ENCODE measurements at regions not wholly inside any gene's neighbourhood (a gene's known extent, or its start where the extent isn't known, plus 50 kb on each side); places are given as distances from the start of the nearest gene placed in this dataset.
"Not testable (repeated sequence)": the region's sequence is repeated elsewhere in the genome, so short reads cannot be mapped to it uniquely, and the experiment has no call there.

DNA sequence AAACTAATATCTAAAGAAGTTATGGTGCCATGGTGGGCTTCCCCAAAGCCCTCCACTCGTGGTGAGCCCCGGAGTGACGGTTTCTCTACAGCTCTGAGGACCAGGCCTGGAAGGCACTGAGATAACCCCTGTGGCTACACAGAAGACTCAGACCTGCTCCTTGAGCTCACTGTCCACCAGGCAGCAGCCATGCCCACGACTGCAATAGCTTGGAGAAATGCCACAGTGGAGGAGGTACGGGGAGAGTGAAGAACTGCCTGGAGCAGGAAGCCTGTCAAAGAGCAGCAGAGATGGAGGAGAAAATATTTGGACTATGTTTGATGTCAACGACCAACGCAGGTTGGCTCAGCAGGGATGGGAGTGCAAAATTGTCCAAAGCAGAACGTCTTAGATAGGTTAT, 300.1 kb upstream of the NPSR1 start:
- H3K4me3 ChIP-seq (ENCODE audit: insufficient read length, low read depth) = no peak overlapping the region
- H3K9me3 ChIP-seq (ENCODE audit: insufficient read depth, low read length) = no peaks in the 10 kb centered on the region
- no peak overlapping the region for H3K9ac ChIP-seq (ENCODE audit: insufficient read length, low read depth)
- no peak for TF ChIP-seq ZNF274 (IDR thresholded peaks at IDR 0.05; ENCODE audit: low read depth, low read length)
- no peak for TF ChIP-seq YY1 (IDR thresholded peaks at IDR 0.05; ENCODE audit: insufficient read depth, insufficient read length)
- TF ChIP-seq SUZ12 (IDR thresholded peaks at IDR 0.05; ENCODE audit: extremely low read depth, insufficient read depth, insufficient read length) = no peak
- H3K27me3 ChIP-seq (ENCODE audit: insufficient read depth, insufficient read length) = no peaks in the 10 kb centered on the region
- peaks cover 4% of the 10 kb centered on the region for H3K4me1 ChIP-seq (ENCODE audit: insufficient read depth, insufficient read length)
- no peaks in the 10 kb centered on the region for H3K36me3 ChIP-seq (ENCODE audit: insufficient read depth, insufficient read length, low read length)
- DNase-seq (ENCODE audit: low read depth, low spot score) = no peak

DNA sequence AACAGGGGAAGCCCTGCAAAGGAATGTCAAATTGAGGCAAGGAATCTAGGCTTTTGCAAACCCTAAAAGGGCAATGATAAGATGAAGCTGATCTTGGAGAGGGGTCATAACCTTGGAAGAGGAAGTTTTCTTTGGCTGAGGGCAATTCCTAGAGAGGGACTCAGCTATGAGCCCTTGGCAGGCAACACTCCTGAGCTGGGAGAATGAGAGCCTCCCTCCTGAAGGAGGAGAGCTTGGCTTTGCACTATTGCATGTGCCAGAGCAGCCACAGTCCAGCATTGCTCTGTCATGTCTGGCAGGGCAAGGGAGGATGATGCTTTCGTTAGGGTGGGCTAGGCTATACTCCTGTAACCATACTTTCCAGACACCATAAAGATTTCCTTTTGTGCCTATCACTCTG, 299.4 kb upstream of the NPSR1 start:
- H3K4me3 ChIP-seq (ENCODE audit: insufficient read length, low read depth); H3K9me3 ChIP-seq (ENCODE audit: insufficient read depth, low read length); H3K36me3 ChIP-seq (ENCODE audit: insufficient read depth, insufficient read length, low read length); DNase-seq (ENCODE audit: low read depth, low spot score); H3K27me3 ChIP-seq (ENCODE audit: insufficient read depth, insufficient read length); H3K9ac ChIP-seq (ENCODE audit: insufficient read length, low read depth); H3K4me1 ChIP-seq (ENCODE audit: insufficient read depth, insufficient read length): not testable (repeated sequence)

DNA sequence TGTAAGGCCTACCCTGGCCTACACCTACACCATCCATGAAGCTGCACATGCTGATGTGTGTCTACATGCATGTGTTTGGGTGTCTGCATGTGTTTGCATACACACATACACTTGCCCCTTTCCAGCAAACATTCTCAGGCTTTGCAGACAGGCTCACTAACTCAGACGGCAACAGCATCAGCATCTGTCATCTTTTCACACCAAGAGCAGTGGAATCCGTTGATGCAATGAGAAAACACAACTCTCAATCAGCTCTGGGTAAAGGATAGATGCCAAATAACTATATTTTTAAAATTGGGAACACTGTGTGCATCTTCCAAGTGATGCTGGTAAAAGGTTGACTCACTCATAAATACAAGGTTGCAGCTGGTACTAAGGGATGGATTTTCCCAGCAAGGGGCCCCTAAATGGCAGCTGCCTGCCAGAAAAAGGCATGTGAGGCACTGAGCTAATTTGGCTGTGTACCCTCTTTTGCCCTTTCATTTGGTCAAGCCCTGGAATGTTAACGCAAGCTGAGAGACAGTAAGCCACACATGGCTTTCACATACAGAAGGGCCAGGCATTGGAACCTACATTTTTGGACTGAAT, 296.3 kb upstream of the NPSR1 start:
- DNase-seq (ENCODE audit: low read depth, low spot score) = no peak
- no peaks in the 10 kb centered on the region for H3K4me1 ChIP-seq (ENCODE audit: insufficient read depth, insufficient read length)
- no peaks in the 10 kb centered on the region for H3K27me3 ChIP-seq (ENCODE audit: insufficient read depth, insufficient read length)
- TF ChIP-seq SUZ12 (IDR thresholded peaks at IDR 0.05; ENCODE audit: extremely low read depth, insufficient read depth, insufficient read length) (no peak), YY1 (IDR thresholded peaks at IDR 0.05; ENCODE audit: insufficient read depth, insufficient read length) (no peak), ZNF274 (IDR thresholded peaks at IDR 0.05; ENCODE audit: low read depth, low read length) (no peak)
- no peak overlapping the region for H3K4me3 ChIP-seq (ENCODE audit: insufficient read length, low read depth)
- H3K36me3 ChIP-seq (ENCODE audit: insufficient read depth, insufficient read length, low read length) = no peaks in the 10 kb centered on the region
- no peaks in the 10 kb centered on the region for H3K9me3 ChIP-seq (ENCODE audit: insufficient read depth, low read length)
- H3K9ac ChIP-seq (ENCODE audit: insufficient read length, low read depth) = no peak overlapping the region

DNA sequence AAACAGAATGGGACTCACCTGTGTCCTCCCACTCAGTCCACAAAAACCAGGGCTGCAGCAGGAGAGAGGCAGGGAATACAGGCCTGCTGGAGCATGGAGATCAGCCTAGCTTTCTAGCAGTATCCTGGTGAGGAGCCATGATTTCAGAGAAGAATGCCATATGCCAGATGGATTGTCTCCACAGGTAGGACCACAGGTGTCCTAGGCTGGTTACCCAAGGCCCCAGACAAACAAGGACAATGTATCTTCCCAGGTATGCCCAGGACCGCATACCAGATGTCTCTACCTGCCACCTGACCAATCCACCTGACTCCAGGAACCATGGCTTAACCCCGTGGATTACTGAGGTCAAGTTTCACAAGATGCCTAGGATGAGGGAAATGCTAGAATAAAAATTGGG, 295.4 kb upstream of the NPSR1 start:
- Histone ChIP-seq H3K9me3 (ENCODE audit: insufficient read depth, low read length) (no peaks in the 10 kb centered on the region), H3K4me1 (ENCODE audit: insufficient read depth, insufficient read length) (no peaks in the 10 kb centered on the region), H3K9ac (ENCODE audit: insufficient read length, low read depth) (no peak overlapping the region), H3K27me3 (ENCODE audit: insufficient read depth, insufficient read length) (no peaks in the 10 kb centered on the region), H3K36me3 (ENCODE audit: insufficient read depth, insufficient read length, low read length) (no peaks in the 10 kb centered on the region), H3K4me3 (ENCODE audit: insufficient read length, low read depth) (no peak overlapping the region)
- no peak for TF ChIP-seq YY1 (IDR thresholded peaks at IDR 0.05; ENCODE audit: insufficient read depth, insufficient read length)
- no peak for TF ChIP-seq SUZ12 (IDR thresholded peaks at IDR 0.05; ENCODE audit: extremely low read depth, insufficient read depth, insufficient read length)
- TF ChIP-seq ZNF274 (IDR thresholded peaks at IDR 0.05; ENCODE audit: low read depth, low read length) = no peak
- no peak for DNase-seq (ENCODE audit: low read depth, low spot score)

DNA sequence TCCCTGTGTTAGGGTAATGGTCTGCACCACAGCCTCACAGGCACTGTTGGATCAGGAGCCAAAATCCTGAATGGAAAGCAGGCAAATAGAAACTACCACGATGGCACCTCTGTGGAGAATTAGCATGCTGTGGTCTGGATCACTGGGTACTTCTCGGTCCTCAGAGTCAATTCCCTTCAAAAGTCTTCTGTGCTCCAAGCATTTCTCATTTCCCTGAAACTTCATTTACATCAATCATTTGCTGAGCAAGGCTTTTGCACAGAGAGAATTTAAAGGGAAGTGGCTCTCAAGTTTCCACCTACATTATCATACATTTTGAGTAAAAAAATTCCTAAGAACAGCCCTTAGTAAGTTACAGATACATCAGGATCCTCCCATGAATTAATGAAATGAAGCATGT, 293.9 kb upstream of the NPSR1 start:
- no peaks in the 10 kb centered on the region for H3K4me1 ChIP-seq (ENCODE audit: insufficient read depth, insufficient read length)
- no peak for DNase-seq (ENCODE audit: low read depth, low spot score)
- no peaks in the 10 kb centered on the region for H3K9me3 ChIP-seq (ENCODE audit: insufficient read depth, low read length)
- H3K4me3 ChIP-seq (ENCODE audit: insufficient read length, low read depth) = no peak overlapping the region
- no peak overlapping the region for H3K9ac ChIP-seq (ENCODE audit: insufficient read length, low read depth)
- TF ChIP-seq ZNF274 (IDR thresholded peaks at IDR 0.05; ENCODE audit: low read depth, low read length) = no peak
- TF ChIP-seq SUZ12 (IDR thresholded peaks at IDR 0.05; ENCODE audit: extremely low read depth, insufficient read depth, insufficient read length) = no peak
- no peak for TF ChIP-seq YY1 (IDR thresholded peaks at IDR 0.05; ENCODE audit: insufficient read depth, insufficient read length)
- no peaks in the 10 kb centered on the region for H3K27me3 ChIP-seq (ENCODE audit: insufficient read depth, insufficient read length)
- H3K36me3 ChIP-seq (ENCODE audit: insufficient read depth, insufficient read length, low read length) = no peaks in the 10 kb centered on the region

DNA sequence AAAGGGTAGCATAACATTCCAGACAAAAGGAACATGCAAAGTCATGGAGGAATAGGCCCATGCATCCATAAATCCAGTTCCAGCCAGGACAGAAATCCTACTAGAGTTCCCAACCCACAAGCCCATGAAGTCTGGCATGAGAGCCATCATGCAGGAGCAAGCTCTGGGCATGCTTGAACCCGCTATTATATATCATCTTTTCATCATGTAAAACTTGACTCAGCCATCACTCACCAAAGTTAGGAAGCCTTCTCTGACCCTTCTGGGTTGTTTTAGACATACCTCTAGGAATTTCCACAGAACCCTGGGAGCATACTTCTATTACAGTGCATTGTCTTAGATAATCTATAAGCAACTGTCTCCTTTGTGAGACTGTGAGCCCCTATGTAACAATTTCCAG, 293.0 kb upstream of the NPSR1 start:
- DNase-seq (ENCODE audit: low read depth, low spot score) = no peak
- Histone ChIP-seq H3K27me3 (ENCODE audit: insufficient read depth, insufficient read length) (no peaks in the 10 kb centered on the region), H3K4me3 (ENCODE audit: insufficient read length, low read depth) (no peak overlapping the region), H3K9ac (ENCODE audit: insufficient read length, low read depth) (no peak overlapping the region), H3K9me3 (ENCODE audit: insufficient read depth, low read length) (no peaks in the 10 kb centered on the region), H3K4me1 (ENCODE audit: insufficient read depth, insufficient read length) (no peaks in the 10 kb centered on the region), H3K36me3 (ENCODE audit: insufficient read depth, insufficient read length, low read length) (no peaks in the 10 kb centered on the region)
- TF ChIP-seq ZNF274 (IDR thresholded peaks at IDR 0.05; ENCODE audit: low read depth, low read length) = no peak
- no peak for TF ChIP-seq SUZ12 (IDR thresholded peaks at IDR 0.05; ENCODE audit: extremely low read depth, insufficient read depth, insufficient read length)
- no peak for TF ChIP-seq YY1 (IDR thresholded peaks at IDR 0.05; ENCODE audit: insufficient read depth, insufficient read length)

DNA sequence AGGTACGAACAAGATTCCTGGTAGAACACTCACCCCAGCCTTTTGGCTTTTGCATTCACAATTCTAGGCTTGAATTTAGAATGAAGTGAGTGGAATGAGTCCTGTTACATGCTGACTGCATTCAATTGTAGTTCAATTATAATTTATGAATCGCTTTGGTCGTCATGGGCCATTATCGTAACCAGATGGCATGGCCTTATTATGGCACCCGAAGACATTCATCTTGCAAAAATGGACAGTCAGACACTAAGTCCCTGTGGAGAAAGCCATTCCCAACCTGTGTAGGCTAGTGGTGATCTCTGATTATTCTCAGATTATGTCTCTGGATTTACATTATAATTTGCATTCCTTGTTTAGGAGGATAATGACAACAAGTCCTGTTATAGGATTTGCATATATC, 292.4 kb upstream of the NPSR1 start:
- Histone ChIP-seq H3K36me3 (ENCODE audit: insufficient read depth, insufficient read length, low read length) (no peaks in the 10 kb centered on the region), H3K9ac (ENCODE audit: insufficient read length, low read depth) (no peak overlapping the region), H3K4me1 (ENCODE audit: insufficient read depth, insufficient read length) (no peaks in the 10 kb centered on the region), H3K27me3 (ENCODE audit: insufficient read depth, insufficient read length) (no peaks in the 10 kb centered on the region), H3K9me3 (ENCODE audit: insufficient read depth, low read length) (no peaks in the 10 kb centered on the region), H3K4me3 (ENCODE audit: insufficient read length, low read depth) (no peak overlapping the region)
- DNase-seq (ENCODE audit: low read depth, low spot score) = no peak
- TF ChIP-seq ZNF274 (IDR thresholded peaks at IDR 0.05; ENCODE audit: low read depth, low read length) = no peak
- TF ChIP-seq YY1 (IDR thresholded peaks at IDR 0.05; ENCODE audit: insufficient read depth, insufficient read length) = no peak
- TF ChIP-seq SUZ12 (IDR thresholded peaks at IDR 0.05; ENCODE audit: extremely low read depth, insufficient read depth, insufficient read length) = no peak

DNA sequence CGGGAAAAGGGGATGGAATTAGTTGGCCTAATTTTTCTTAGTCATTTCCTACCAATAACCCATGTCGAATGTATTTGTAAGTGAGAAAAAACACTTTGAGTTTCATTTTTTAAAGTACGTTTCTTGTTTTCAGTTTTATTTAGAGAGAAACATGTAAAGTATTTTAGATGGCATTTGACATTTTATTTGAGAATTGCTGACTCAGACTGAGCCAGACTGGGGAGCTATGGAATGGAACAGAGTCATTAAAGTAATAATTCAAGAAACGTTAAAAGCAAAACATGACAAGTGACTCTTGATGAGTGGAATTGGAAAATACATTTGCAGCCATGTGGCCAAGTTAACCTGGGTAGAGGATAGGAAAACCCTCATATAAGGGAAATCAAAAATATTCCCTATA, 286.1 kb upstream of the NPSR1 start:
- no peak for DNase-seq (ENCODE audit: low read depth, low spot score)
- H3K9me3 ChIP-seq (ENCODE audit: insufficient read depth, low read length) = no peaks in the 10 kb centered on the region
- H3K4me3 ChIP-seq (ENCODE audit: insufficient read length, low read depth) = no peak overlapping the region
- TF ChIP-seq SUZ12 (IDR thresholded peaks at IDR 0.05; ENCODE audit: extremely low read depth, insufficient read depth, insufficient read length) (no peak), YY1 (IDR thresholded peaks at IDR 0.05; ENCODE audit: insufficient read depth, insufficient read length) (no peak), ZNF274 (IDR thresholded peaks at IDR 0.05; ENCODE audit: low read depth, low read length) (no peak)
- no peaks in the 10 kb centered on the region for H3K4me1 ChIP-seq (ENCODE audit: insufficient read depth, insufficient read length)
- no peaks in the 10 kb centered on the region for H3K36me3 ChIP-seq (ENCODE audit: insufficient read depth, insufficient read length, low read length)
- H3K27me3 ChIP-seq (ENCODE audit: insufficient read depth, insufficient read length) = no peaks in the 10 kb centered on the region
- no peak overlapping the region for H3K9ac ChIP-seq (ENCODE audit: insufficient read length, low read depth)
